Umbilical cord (tissue), 1 donor: ENCODE measurements at regions not wholly inside any gene's neighbourhood (a gene's known extent, or its start where the extent isn't known, plus 50 kb on each side); places are given as distances from the start of the nearest gene placed in this dataset.

Source experiments
- DNase-seq: peaks from one replicate; pipeline ENCODE4 v3.0.0-alpha.2; 2015; ENCODE audit warnings: low spot score

DNA sequence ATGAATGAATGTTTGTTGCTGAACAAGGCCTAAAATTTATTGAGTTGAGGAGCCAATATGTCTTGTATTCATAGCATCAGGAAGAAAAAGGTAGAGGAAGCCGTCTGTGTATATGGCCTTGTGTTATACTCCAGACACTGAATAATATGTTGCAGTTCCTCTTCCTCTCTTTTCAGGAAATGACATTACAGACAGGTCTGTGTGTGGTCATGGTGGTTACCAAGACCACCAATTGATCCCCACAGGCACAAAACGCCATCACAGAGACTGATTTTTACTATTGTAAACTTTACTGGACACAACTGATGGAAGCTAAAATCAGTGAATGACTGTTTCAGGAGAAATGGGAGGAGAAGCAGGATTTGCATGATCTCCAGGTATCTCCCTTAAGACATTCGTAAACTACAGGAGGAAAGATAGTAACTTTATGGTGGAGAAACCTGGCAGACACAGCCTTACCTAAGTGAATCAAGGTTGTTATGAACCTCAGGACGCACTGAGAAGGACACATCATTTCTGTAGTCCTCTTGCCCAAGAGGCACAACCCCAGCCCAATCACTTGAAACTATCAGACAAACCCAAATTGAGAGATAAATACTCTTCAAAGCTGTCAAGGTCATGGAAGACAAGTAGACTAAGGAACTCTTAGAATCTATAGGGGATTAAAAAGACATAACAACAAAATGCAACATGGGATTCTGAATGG lies 334.1 kb upstream of the RGS6 start:
- no peak for DNase-seq

DNA sequence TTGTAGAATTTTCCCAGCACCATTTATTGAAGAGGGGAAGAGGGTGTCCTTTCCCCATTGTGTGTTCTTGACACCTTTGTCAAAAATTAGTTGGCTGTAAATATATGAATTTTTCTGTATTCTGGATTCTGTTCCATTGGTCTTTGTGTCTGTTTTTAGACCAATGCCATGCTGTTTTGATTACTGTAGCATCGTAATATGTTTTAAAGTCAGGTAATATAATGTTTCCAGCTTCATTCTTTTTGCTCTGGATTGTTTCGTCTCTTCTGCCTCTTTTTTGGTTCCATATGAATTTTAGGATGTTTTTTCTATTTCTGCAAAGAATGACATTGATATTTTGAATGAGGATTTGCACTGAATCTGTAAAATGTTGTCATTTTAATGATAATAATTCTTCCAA lies 331.9 kb upstream of the RGS6 start:
- no peak for DNase-seq

DNA sequence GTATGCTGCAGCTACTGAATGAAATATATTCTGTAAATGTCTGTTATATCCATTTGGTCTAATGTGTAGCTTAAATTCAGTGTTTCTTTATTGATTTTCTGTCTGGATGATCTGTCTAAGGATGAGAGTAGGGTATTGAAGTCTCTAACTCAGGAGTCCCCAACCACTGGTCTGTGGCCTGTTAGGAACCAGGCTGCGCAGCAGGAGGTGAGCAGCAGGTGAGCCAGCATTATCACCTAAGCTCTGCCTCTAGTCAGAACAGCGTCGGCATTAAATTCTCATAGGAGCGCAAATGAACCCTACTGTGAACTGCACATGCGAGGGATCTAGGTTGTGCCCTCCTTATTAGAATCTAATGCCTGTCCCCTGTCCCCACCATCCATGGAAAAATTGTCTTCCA lies 329.7 kb upstream of the RGS6 start:
- DNase-seq, result no peak

DNA sequence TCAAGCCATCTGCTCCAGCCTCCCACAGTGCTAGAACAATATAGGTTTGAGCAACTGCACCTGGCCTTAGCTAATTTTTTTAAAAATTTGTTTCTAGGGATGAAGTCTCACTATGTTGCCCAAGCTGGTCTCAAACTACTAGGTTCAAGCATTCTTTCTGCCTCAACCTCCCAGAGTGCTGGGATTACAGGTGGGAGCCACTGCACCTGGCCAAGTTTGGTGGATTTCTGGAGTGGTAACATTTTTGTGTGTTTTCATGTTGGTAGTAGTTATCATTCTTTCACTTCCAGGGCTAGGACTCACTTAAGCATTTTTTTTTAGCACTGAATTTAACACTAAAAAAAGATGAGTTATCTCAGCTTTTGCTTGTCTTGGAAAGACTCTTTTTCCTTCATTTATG lies 328.0 kb upstream of the RGS6 start:
- DNase-seq, result no peak

DNA sequence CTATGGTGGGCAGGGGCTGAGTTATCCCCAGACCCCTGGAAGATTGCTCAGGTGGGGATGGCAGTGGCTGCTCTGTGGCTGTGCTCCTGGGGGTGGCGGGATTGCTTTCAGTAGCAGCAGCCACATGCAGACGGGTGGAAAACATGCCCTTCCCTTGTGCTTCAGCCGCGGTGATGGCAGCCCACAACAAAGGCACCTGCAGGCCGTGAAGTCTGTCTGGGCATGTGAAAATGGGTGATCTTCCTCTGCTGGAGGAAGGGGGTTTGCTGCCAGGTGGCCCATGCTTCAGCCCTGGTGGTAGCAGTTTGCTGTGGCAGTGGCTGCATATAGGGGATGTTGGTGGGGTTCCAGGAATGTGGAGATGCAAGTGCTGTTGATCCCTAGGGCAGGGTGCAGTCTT lies 326.2 kb upstream of the RGS6 start:
- no peak for DNase-seq

DNA sequence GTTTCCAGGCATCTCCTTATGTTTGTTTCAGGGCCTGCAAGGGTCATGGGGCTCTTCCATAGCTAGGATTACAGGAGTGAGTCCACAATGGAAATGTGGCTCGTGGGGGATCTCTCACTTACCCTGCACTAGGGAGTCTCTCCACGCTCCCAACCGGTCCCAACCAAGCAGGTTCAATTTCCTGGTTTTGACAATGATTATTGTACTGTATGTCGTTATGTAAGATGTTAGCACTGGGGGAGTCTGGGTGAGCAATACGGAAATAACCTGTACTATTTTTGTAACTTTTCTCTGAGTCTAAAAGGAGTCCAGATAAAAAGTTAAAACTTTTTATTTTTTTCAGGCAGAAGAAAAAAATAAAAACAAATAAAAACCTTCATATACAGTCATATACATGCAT lies 325.7 kb upstream of the RGS6 start:
- no peak for DNase-seq

DNA sequence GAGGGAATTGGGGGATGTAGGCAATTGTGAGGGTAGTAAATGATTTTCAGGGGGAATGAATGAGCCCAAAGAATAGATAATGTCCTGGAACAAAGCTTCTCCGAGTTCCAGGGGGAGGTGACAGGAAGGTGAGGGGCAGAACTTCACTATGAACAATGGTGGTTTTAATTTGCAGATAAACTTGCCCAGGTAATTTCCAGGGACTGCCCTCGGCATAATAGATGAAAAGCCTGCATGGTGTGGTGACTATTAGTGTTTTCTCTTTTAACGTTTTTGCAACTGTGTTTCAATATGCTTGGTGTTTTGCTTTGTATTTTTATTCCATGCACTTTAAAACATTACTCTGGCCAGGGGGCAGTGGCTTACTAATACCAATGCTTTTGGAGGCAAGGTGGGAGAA lies 325.2 kb upstream of the RGS6 start:
- no peak for DNase-seq

DNA sequence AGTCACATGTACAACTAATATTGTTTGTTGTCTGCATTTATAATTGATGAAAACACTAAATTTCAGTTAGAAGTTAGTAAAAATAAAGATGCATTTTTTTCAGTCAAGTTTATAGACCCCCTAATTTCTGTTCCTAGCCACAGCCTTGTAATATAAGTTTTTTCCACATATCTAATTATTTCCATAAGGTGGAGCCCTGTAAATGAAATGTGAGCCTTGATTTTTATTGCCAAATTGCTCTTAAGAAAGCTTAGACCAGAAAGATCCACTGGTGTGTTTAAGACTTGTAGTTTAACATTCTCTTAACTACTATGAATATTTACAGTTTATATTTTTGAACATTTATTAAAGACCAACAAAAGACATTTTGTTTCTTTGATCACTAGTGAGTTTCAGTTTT lies 322.1 kb upstream of the RGS6 start:
- DNase-seq, result no peak

DNA sequence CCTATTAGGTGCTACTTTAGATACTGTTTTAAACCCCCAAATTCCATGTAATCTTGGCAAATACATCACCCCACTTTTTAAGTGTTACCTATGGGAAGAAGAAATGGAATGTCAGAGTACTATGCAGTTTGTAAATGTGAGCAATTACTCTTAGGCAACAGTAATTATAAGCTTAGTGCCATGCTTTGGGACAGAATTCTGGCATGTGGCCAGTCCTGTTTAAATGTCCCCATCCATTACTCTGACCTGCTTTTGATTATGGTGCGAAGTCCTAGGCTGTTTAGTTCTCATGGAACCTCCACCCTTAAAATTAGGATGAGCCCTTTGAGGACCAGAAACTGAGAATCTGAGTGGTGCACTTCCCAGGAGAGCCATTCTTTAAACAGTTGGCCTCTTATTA lies 321.4 kb upstream of the RGS6 start:
- DNase-seq, result no peak

DNA sequence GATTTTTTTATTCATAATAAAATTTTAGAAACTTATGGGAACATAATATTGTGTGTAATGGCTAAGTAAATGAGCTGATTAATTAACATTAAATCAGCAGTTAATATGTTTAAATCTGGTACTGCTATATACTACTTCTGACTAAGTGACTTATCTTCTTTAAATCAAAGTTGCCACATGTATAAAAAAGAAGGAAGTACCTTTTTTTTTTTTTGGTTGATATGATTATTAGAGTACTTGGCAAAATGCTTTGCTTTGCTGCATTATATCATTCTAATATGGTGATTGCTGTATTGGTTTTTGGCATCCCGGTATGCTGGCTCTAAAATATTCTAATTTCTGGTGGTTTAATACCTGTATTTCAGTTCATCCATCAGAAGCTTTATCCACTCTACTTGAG lies 319.1 kb upstream of the RGS6 start:
- no peak for DNase-seq

DNA sequence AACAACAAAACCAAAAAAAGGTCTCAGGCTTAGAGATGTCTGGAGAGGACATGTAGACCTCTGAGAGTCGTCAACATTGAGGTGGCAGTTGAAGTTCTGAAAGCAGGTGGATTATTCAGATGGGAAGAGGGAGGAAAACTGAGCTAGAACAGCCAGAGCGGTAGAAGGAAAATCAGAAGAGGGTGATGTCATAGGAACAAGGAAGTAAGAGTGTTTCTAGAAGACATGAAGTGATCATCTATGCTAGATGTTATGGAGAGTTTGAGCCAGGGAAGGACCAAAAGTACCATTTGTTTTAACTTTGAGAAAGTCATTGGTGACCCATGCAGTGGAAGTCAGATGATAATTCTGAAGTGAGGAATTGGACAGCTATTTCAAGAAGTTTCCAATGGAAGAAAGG lies 316.2 kb upstream of the RGS6 start:
- DNase-seq, result no peak

DNA sequence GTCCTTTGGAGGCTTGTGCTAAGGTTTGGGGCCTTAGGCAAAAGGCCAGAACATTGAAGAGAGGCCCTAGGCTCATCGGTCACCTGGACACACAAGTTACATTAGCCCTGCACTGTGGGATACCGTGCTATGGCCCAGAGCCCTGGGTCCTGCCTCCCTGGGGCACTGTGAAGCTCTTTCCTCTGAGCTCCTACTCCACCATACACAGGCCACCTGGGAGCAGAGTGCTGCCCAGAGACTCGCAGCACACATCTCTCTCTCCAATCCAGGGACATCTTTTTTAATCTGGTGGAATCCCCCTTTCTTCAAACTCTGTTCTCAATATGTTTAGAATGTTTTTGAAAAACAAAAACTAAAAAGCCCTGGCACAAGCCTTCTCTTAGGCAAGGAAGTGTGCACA lies 314.2 kb upstream of the RGS6 start:
- DNase-seq, result no peak

DNA sequence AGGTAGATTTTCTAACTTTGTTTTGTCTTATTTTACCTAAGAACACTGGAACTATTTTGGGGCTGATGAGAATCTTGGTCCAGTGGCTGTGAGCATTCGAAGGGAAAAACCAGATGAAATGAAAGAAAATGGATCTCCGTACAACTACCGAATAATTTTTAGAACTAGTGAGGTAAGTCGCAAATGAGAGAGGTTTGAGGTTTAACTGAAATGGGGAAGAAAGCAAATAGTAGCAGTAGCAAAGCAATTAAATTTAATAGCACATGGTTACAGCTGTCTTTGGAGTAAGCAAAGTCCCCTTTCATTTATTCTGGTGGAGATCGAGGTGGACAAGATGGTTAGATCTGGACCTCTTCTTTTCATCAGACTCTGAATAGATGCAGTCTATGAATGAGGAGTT lies 313.5 kb upstream of the RGS6 start:
- DNase-seq, result no peak

DNA sequence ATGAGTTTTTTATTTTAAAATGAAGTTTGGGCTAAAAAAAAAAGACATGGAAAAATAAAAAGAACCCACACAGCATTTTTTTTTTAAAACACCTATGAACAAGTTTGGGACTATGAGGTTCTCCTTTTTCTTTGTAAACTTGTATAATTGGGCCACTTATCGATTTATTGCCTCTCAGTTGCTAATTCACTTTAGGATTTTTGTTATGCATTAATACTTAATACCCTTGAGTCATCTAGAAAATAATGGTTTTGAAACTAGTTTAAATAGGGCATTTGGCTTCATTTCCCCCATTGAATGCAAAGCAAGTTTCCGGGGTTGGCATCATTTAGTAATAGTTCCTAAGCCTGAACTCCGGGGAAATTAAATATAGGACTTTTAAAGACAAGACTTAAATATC lies 312.8 kb upstream of the RGS6 start:
- DNase-seq, result no peak

DNA sequence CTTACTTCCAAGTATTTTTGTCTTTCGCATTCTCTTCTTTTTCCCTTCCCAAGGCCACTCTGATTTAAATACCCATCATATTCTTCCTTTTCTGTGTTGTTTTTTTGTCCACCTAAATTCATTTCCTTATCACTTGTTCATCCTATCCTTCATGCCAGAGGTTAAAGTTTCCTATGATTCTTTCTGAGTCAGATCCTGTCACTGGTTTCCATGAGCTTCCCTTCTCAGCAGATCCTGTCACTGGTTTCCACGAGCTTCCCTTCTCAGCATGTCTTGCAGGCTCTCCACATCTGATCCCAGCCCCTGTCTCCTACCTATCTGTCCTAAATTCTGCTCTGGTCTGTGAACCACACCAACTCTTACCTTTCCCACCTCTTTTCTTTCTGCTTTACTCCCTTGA lies 311.8 kb upstream of the RGS6 start:
- DNase-seq, result no peak

DNA sequence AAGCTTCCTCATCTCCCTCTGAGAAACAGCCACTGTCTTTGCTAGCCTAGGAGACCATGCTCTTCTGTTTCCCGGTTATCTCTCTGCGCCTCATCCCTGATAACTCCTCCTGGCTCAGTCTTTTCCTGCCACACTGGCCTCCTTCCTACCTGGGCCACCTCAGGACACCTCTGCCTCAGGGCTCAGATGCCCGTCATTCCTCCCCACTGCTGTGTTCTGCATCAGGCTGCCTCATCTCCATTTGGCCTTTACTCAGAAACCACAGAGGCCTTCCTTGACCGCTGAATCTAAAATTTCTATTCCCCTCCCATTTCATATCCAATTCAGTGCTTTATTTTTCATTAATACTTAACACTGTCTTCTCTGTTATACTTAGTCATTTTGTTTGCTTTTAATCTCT lies 311.0 kb upstream of the RGS6 start:
- no peak for DNase-seq

DNA sequence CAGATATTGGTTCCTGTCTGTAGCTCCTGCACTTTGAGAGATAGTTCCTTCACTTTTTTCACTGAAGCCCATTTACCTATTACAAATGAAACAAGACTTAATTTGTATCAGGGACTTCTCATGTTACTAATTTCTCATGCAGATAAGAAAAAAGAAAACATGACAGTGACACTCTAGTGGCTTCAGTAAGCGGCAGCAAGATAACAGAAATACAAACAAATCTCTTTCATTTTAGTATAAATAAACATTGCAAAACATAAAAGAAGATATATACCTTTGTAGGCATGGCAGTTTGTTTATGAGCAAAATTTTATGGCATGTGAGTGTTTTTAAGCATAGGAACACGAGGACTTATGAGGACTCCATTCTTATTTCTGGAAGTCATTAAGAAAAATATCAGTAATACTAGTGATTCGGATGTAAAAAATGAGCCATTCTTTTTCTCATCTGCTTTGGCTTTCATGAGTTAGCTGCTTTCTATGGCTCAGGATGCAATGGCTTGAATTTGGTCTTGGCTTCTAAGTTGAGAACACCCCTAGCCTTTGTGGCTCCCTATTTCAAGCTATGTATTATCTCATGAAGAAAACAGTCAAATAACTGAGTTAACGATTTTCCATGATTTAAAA lies 310.1 kb upstream of the RGS6 start:
- no peak for DNase-seq

DNA sequence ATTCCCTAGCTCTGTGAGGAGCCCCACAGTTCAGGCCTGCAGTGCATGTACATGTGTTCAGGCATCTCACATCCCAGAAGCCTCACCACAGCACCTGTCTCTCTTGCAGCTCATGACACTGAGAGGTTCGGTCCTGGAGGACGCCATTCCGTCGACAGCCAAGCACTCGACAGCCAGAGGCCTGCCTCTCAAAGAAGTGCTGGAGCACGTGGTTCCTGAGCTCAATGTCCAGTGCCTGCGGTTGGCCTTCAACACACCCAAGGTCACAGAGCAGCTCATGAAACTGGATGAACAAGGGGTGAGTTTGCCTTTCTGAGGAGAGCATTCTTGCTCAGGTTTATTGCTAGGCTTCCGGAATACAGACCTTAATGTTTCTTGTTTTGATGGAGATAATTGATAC lies 308.3 kb upstream of the RGS6 start:
- DNase-seq, result no peak

DNA sequence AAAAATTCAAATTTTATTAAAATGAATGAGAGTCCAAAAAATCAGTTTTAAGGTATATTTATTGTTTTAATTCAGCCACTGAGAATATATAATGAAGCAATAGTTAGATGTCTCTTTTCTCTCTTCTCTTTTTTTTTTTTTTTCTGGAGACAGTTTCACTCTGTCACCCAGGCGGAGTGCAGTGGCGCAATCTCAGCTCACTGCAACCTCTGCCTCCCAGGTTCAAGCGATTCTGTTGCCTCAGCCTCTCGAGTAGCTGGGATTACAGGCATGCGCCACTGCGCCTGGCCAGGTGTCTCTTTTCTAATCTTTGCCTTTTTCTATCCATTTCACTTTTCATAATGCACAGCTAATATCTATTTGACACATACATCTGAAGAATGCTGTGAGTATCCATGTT lies 307.1 kb upstream of the RGS6 start:
- DNase-seq, result no peak

DNA sequence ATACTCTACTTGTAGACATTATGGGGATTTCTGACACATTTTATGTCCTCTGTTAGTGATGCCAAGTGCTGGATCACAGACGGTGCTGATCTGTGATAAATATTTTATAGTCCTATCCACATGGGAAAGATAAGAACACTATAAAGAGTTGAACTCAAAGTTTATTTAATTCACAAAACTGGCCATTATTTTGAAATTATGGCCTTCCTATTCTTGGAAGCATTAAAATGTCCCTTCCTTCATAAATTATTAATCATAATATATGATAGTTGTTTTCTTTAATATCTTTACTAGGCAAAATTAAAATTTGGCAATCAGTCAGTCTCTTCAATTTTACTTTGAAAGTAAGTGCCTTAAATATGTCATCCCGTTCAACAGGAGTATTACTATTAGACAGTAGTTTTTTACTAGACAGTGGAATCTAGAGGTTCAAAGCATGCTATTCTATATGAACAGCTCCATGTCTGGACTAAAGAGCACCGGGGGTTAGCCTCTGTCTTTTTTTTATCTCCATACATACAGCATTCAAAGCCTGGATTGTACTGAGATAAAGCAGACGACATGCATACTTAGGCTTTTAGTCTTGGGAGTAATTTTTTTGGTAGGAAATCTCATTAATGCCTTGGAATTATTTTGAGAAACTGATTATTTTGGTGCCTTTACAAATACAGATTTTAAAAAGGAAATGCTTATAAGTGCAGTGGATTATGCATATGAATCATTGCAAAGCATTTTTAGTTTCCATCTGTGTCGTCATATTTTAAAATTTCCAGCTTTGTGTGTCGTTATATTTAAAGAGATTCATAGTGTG lies 306.1 kb upstream of the RGS6 start:
- peak; percentile 97 for DNase-seq

DNA sequence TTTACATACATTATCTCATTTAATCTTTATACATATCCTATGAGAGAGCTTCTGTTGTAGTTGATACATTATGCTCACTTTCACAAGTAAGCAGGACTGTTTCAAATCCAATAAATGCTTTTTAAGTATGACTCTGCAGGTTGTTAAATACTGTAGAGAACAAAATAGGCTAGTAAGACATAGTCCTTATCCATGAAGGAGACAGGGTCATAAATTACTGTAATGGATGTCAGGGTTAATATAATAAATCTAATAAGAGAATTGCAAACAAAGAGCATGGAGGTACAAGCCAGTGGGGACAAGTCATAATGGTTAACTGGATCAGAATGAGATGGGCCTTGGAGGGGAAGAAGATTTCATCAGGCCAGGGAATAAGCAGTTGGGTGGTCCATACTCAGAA lies 303.8 kb upstream of the RGS6 start:
- no peak for DNase-seq

DNA sequence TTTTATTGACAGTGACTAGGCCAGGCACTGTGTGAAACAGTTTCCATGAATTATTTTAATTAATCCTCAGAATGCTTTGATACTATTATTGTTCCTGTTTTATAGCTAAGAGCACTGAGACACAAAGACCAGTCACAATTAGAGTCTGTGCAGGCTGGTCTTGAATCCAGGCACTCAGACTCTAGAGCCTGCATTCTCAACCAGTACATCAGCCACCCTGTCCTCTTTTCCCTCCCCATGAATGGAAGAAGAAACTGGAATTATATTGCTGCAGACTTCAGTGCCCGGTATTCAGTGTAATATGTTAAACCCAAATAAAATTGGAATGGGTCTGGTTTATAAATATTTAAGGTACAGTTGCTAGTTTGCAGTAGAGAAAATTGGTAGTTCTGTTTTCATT lies 303.0 kb upstream of the RGS6 start:
- no peak for DNase-seq
